ENCODE measurements at regions not wholly inside any gene's neighbourhood (a gene's known extent, or its start where the extent isn't known, plus 50 kb on each side); places are given as distances from the start of the nearest gene placed in this dataset.

GRCh38 chr15:87805117-87805820 is 451.3 kb downstream of the NTRK3 start:
- ATAC-seq: no peak
- H3K9me3 ChIP-seq: no peaks in the 10 kb centered on the region
- H3K36me3 ChIP-seq: no peaks in the 10 kb centered on the region

DNA sequence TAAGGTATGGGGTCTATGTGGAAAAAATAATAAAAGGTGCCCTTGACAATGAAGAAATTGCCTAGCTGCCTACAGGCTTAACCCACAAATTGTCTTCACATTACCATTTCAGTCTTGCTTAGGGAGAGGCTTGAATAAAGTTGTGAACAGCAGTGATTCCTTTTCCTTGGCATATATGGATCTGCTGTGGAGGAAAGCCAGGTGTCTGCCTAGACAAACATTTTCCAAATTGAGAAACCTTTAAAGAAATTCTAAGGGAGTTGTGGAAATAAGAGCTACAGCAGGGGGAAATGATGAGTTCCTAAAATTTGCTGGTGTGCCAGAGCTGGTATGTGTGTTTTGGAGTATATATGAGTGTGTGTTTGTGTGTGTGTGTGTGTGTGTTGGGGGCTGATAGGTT is 452.1 kb downstream of the NTRK3 start:
- Histone ChIP-seq H3K4me1 (no peaks in the 10 kb centered on the region), H3K27me3 (no peaks in the 10 kb centered on the region), H3K27ac (no peak overlapping the region), H3K4me3 (no peak overlapping the region), H3K36me3 (no peaks in the 10 kb centered on the region), H3K9me3 (no peaks in the 10 kb centered on the region)
- ATAC-seq (no peak), DNase-seq (no peak)
- no peak for TF ChIP-seq CTCF (IDR thresholded peaks at IDR 0.05 in 4 of 5, conservative IDR thresholded peaks at IDR 0.05 in 1 of 5)
- no peak for TF ChIP-seq POLR2A (IDR thresholded peaks at IDR 0.05)
- intact Hi-C loops (cut with DNase I; ENCODE audit: low total_unique reads) (no loop called here), in situ Hi-C loops (cut with MboI; ENCODE audit: low sequenced_read_pairs in 4 of 4) (loop anchor here in 1 of 4 donors (25.0 kb wide), 1 partner anchor 433 kb away; no protein-coding TSS in a partner anchor)

More at GRCh38 chr15:87805117-87805820, 451.3 kb downstream of the NTRK3 start:
- intact Hi-C loops (cut with DNase I; ENCODE audit: low total_unique reads): no loop called here
- TF ChIP-seq POLR2A (IDR thresholded peaks at IDR 0.05) (no peak), CTCF (IDR thresholded peaks at IDR 0.05 in 4 of 5, conservative IDR thresholded peaks at IDR 0.05 in 1 of 5) (no peak)
- no peaks in the 10 kb centered on the region for H3K27me3 ChIP-seq
- no peak overlapping the region for H3K27ac ChIP-seq
- H3K4me1 ChIP-seq: no peaks in the 10 kb centered on the region
- DNase-seq: no peak
- in situ Hi-C loops (cut with MboI; ENCODE audit: low sequenced_read_pairs in 4 of 4): loop anchor here in 1 of 4 donors (25.0 kb wide), 1 partner anchor 432 kb away; no protein-coding TSS in a partner anchor
- no peak overlapping the region for H3K4me3 ChIP-seq

- Histone ChIP-seq H3K27ac (no peak overlapping the region), H3K27me3 (no peaks in the 10 kb centered on the region), H3K36me3 (no peaks in the 10 kb centered on the region), H3K4me1 (no peaks in the 10 kb centered on the region), H3K4me3 (no peak overlapping the region), H3K9me3 (no peaks in the 10 kb centered on the region)
- no peak for ATAC-seq
- TF ChIP-seq CTCF (IDR thresholded peaks at IDR 0.05 in 4 of 5, conservative IDR thresholded peaks at IDR 0.05 in 1 of 5) (no peak), POLR2A (IDR thresholded peaks at IDR 0.05) (no peak)
- in situ Hi-C loops (cut with MboI; ENCODE audit: low sequenced_read_pairs in 4 of 4) (loop anchor here in 1 of 4 donors (25.0 kb wide), 1 partner anchor 437 kb away; no protein-coding TSS in a partner anchor), intact Hi-C loops (cut with DNase I; ENCODE audit: low total_unique reads) (no loop called here)
- no peak for DNase-seq
Observed at GRCh38 chr15:87799838-87800237, 456.7 kb downstream of the NTRK3 start.

DNA sequence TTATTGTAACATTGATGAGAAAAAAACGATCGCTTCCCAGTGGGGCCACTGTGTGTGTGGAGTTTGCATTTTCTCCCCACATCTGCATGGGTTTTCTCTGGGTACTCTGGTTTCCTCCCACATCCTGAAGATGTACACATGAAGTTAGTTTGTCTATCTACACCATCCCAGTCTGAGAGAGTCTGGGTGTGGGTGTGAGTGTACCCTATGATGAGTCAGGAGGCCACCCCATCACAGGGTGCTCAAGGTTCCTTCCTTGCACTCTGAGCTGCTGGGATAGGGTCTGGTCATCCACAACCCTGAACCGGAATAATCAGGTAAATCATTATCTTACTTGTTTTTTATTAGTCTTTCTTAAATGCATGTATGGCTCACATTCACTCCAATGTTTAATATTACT is 457.1 kb downstream of the NTRK3 start:
- in situ Hi-C loops (cut with MboI; ENCODE audit: low sequenced_read_pairs in 4 of 4) (no loop called here), intact Hi-C loops (cut with DNase I; ENCODE audit: low total_unique reads) (no loop called here)
- no peak for ATAC-seq
- Histone ChIP-seq H3K4me1 (no peaks in the 10 kb centered on the region), H3K27ac (no peak overlapping the region), H3K4me3 (no peak overlapping the region), H3K36me3 (no peaks in the 10 kb centered on the region), H3K27me3 (no peaks in the 10 kb centered on the region), H3K9me3 (no peaks in the 10 kb centered on the region)
- TF ChIP-seq CTCF (IDR thresholded peaks at IDR 0.05 in 4 of 5, conservative IDR thresholded peaks at IDR 0.05 in 1 of 5) (no peak), POLR2A (IDR thresholded peaks at IDR 0.05) (no peak)
- DNase-seq: no peak
